Stimulated activated CD4-positive, alpha-beta T cell treated with anti-CD3 and anti-CD28 coated beads, Interleukin-15, amount 100 ng/mL, for 1 hour (primary cell): ENCODE measurements at regions not wholly inside any gene's neighbourhood (a gene's known extent, or its start where the extent isn't known, plus 50 kb on each side); places are given as distances from the start of the nearest gene placed in this dataset.
"Not testable (repeated sequence)": the region's sequence is repeated elsewhere in the genome, so short reads cannot be mapped to it uniquely, and the experiment has no call there.

Source experiments
- DNase-seq, 2 donors: peaks; one replicate each; pipeline ENCODE4 v3.0.0-alpha.2; 2020; ENCODE audit warnings: low read depth in 1 of 2, low spot score in 1 of 2

- DNase-seq, result no peak
Measured at GRCh38 chr6:131490441-131490840, 82.6 kb upstream of the ARG1 start.

DNA sequence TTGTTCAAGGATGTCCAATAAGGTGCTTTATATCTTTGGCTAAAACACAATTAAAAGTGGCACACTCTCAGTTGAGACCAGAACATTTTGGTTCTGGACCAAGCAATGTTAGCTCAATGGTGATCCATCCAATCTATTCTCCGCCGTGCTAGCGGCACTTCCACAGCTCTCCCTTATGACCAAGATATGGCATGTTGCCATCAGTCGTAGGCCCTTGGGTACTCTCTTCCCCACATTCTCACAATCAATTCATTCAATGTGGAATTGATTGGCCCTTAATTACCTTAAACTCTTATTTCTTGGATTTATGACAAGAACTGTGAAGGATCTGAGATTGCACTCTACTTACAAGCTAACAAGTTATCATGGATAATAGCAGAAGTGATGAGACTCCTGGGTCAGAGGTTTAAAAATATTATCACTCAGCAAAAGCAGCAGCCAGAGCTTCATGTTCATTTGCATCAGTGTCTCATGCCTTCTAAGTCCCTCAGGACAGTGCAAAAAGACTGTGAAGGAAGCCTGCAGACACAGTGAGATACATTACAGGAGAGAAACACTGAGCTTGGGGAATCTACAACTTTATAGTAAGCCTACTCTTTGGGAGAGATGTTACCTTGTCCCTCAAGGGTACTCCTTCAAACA, 80.0 kb upstream of the ARG1 start:
- no peak for DNase-seq

DNA sequence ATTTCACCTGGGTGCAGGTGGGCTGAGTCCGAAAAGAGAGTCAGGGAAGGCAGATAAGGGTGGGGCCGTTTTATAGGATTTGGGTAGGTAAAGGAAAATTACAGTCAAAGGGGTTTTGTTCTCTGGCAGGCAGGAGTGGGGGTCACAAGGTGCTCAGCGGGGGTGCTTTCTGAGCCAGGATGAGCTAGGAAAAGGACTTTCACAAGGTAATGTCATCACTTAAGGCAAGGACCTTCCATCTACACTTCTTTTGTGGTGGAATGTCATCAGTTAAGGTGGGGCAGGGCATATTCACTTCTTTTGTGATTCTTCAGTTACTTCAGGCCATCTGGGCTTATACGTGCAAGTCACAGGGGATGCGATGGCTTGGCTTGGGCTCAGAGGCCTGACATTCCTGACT, 68.6 kb upstream of the ARG1 start:
- not testable (repeated sequence) for DNase-seq

GRCh38 chr6:131510094-131510493, 62.9 kb upstream of the ARG1 start:
- no peak for DNase-seq

GRCh38 chr6:131510591-131510990, 62.4 kb upstream of the ARG1 start:
- DNase-seq, result no peak

GRCh38 chr6:131519670-131520436, 53.2 kb upstream of the ARG1 start:
- no peak for DNase-seq
